Vagina (tissue), 2 donors: ENCODE measurements at regions not wholly inside any gene's neighbourhood (a gene's known extent, or its start where the extent isn't known, plus 50 kb on each side); places are given as distances from the start of the nearest gene placed in this dataset.

Experiments
- DNase-seq, 2 donors: peaks; one replicate each; pipeline ENCODE4 v3.0.0-alpha.2; 2017; ENCODE audit errors: extremely low spot score in 2 of 2
- H3K27ac ChIP-seq: fragments of 200-600 bp; sonication (generic); one replicate; pipeline ENCODE4 v1.5.1; 2019
- H3K27me3 ChIP-seq: fragments of 200-600 bp; sonication (generic); one replicate; pipeline ENCODE4 v1.5.1; 2019
- H3K36me3 ChIP-seq, 2 donors: fragments of 200-600 bp; sonication (generic); one replicate each; pipeline ENCODE4 v1.5.1; 2017 to 2019
- H3K4me1 ChIP-seq: fragments of 200-600 bp; sonication (generic); one replicate; pipeline ENCODE4 v1.5.1; 2019
- H3K4me3 ChIP-seq, 2 donors: fragments of 200-600 bp; sonication (generic); 1 replicate in 1 of 2; 2 replicates in 1 of 2; pipeline ENCODE4 v1.5.1; 2016 to 2019
- H3K9me3 ChIP-seq: fragments of 200-600 bp; sonication (generic); one replicate; pipeline ENCODE4 v1.5.1; 2019
- POLR2A ChIP-seq, 2 donors: fragments of 450-650 bp; IDR thresholded peaks; one replicate each; pipeline ENCODE4 v1.6.1; 2017; ENCODE audit warnings: antibody characterized with exemption in 2 of 2, mild to moderate bottlenecking in 2 of 2, moderate library complexity in 2 of 2
- POLR2AphosphoS5 ChIP-seq, 2 donors: sonication (generic); formaldehyde crosslinking; IDR thresholded peaks; one replicate each; pipeline ENCODE4 v1.9.0; 2017; ENCODE audit warnings: antibody characterized with exemption in 2 of 2, mild to moderate bottlenecking in 2 of 2, low read depth in 1 of 2; ENCODE audit not compliant: insufficient read depth in 1 of 2
- intact Hi-C: fragments of 100-400 bp; cut with DNase I; formaldehyde crosslinking; loops from one replicate; pipeline ENCODE4 v1.15.1; 2023
- TF ChIP-seq, protein P1 (sequence below), 3 experiments: fragments of 450-650 bp in 2 of 3; fragments of 200-600 bp in 1 of 3; sonication (generic) in 1 of 3; IDR thresholded peaks; one replicate each; pipeline ENCODE4 v1.5.1; 2017 to 2019; ENCODE audit warnings: antibody characterized with exemption in 3 of 3, mild to moderate bottlenecking in 2 of 3, moderate library complexity in 2 of 3

DNA sequence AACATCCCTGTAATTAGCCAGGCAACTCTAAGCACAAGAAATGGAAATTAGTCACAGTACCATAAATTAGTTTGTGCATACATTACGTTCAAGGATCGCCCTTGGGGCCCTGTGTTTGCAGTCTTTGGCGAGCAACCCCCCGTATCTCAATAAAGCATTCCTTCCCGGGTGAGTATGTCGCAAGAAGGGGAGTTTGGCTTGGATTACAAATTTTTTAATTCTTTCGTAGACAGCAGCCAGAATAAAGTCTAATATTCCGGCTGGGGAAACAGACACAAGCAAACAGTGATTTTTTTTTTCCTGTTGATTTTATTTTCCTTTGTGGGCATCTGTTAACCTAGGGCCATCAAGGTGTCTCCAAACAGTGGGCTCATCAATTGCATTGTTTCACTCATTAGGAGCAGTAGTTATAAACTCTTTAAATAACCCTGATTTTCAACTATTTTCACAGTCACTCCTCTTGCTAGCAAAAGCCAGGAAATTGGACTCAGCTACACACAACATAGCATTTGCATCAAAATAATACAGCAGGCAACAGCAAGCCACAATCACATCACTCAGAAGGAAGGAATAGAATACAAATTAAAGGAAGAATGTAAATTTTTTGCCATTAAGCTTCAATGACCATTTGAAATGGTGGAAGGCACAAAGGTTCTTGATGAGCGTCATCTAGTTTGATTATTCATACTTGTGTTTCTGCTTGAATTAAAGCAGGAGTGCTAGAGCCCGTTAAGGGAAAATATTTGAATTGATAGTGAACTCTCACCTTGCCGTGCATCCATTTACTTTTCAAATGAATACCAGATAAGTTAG lies 85.3 kb downstream of the LINC00237 start:
- intact Hi-C loops: no loop called here
- Histone ChIP-seq H3K4me3 (no peak overlapping the region), H3K4me1 (peaks cover 14% of the 10 kb centered on the region), H3K9me3 (no peaks in the 10 kb centered on the region), H3K27ac (no peak overlapping the region), H3K36me3 (no peaks in the 10 kb centered on the region), H3K27me3 (no peaks in the 10 kb centered on the region)
- TF ChIP-seq POLR2A (IDR thresholded peaks at IDR 0.05) (no peak), POLR2AphosphoS5 (IDR thresholded peaks at IDR 0.05; ENCODE audit: insufficient read depth in 1 of 2, low read depth in 1 of 2) (no peak)
- TF ChIP-seq, protein P1, sequence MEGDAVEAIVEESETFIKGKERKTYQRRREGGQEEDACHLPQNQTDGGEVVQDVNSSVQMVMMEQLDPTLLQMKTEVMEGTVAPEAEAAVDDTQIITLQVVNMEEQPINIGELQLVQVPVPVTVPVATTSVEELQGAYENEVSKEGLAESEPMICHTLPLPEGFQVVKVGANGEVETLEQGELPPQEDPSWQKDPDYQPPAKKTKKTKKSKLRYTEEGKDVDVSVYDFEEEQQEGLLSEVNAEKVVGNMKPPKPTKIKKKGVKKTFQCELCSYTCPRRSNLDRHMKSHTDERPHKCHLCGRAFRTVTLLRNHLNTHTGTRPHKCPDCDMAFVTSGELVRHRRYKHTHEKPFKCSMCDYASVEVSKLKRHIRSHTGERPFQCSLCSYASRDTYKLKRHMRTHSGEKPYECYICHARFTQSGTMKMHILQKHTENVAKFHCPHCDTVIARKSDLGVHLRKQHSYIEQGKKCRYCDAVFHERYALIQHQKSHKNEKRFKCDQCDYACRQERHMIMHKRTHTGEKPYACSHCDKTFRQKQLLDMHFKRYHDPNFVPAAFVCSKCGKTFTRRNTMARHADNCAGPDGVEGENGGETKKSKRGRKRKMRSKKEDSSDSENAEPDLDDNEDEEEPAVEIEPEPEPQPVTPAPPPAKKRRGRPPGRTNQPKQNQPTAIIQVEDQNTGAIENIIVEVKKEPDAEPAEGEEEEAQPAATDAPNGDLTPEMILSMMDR (IDR thresholded peaks at IDR 0.05): no peak
- no peak for DNase-seq

DNA sequence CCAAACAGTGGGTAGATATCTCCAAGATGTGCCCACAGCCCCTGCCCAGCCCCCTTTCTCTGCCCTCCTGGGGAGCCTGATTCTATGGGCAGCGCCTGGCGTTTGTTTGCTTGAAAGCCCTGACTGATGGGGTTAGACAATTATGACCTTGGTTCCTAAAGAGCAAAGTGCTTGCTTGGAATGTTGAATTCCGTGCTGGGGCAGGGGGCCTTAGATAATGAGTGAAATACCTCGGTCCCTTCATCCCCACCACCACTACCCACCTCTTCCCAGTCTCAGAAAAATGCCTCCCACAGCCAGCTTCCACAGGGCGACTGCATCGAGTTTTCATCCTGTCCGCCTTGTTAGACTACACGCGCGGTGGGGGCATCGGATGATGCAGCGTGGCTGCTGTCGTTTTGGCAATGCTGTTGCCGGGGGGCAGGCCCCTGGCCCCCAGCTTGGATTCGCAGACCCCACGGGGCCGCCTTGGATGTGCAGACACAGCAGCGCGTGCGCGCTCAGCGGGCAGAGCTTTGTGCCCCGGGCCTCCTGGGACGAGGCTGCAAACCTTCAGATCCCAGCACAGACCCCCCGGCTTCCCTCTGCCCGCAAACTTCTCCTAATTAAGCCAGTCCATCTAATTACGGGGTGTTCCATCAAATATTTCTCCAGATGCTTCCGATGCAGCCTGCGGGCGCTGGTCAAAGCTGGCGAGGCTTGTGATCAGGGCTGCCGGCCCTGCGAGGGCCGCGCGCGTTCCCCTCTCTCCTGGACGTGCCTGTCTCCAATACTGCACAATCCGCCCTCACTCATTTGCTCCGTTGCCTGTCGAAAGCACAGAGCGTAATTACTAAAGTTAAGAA lies 86.1 kb downstream of the LINC00237 start:
- Histone ChIP-seq H3K27ac (no peak overlapping the region), H3K27me3 (no peaks in the 10 kb centered on the region)

DNA sequence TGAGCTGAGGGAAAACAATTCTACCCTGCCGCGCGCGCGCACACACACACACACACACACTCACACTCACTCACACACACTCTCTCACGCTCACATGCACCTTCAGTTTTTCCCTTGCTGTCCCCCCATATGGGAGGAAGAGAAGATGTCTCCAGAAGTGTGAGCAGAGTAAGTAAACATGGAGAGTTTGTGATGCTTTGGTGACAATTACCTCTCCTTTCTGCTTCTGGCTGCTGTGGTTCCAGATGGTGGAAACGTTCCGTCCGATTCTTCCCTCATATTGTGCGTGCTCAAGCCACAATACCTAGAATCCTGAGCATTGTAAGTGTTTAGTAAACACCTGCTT lies 86.7 kb downstream of the LINC00237 start:
- Histone ChIP-seq H3K4me1 (peaks cover 14% of the 10 kb centered on the region), H3K36me3 (no peaks in the 10 kb centered on the region), H3K27ac (no peak overlapping the region), H3K4me3 (no peak overlapping the region), H3K27me3 (no peaks in the 10 kb centered on the region), H3K9me3 (no peaks in the 10 kb centered on the region)
- intact Hi-C loops: no loop called here
- DNase-seq: no peak
- TF ChIP-seq, protein P1 (IDR thresholded peaks at IDR 0.05): no peak
- TF ChIP-seq POLR2AphosphoS5 (IDR thresholded peaks at IDR 0.05; ENCODE audit: insufficient read depth in 1 of 2, low read depth in 1 of 2): no peak
- no peak for TF ChIP-seq POLR2A (IDR thresholded peaks at IDR 0.05)

More for the DNA sequence above, 86.1 kb downstream of the LINC00237 start:
- H3K9me3 ChIP-seq: no peaks in the 10 kb centered on the region
- H3K36me3 ChIP-seq: no peaks in the 10 kb centered on the region
- DNase-seq: no peak
- intact Hi-C loops: no loop called here
- peaks cover 14% of the 10 kb centered on the region for H3K4me1 ChIP-seq
- no peak overlapping the region for H3K4me3 ChIP-seq
- TF ChIP-seq, protein P1 (IDR thresholded peaks at IDR 0.05): no peak
- TF ChIP-seq POLR2A (IDR thresholded peaks at IDR 0.05) (no peak), POLR2AphosphoS5 (IDR thresholded peaks at IDR 0.05; ENCODE audit: insufficient read depth in 1 of 2, low read depth in 1 of 2) (no peak)

DNA sequence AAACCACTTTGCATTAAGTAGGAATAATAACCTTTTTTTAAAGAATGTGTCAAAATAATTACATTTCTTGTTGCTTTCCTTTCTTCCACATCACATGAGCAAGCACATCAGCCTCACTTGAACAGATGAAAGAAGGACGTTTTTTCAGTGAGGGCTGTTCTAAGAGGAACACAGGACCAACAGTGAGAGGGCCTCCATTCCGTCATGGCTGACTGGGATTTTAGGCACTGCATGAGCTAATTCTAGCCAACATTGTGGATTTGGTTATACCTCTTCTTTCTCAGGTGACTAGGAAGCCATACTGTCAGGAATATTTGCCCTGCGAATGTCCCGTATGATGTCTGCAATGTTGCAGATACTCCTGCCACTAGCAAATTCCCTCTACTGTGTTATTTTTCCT lies 87.6 kb downstream of the LINC00237 start:
- Histone ChIP-seq H3K4me3 (no peak overlapping the region), H3K4me1 (peaks cover 14% of the 10 kb centered on the region), H3K27ac (no peak overlapping the region), H3K36me3 (no peaks in the 10 kb centered on the region), H3K9me3 (no peaks in the 10 kb centered on the region), H3K27me3 (no peaks in the 10 kb centered on the region)
- no peak for TF ChIP-seq POLR2A (IDR thresholded peaks at IDR 0.05)
- TF ChIP-seq POLR2AphosphoS5 (IDR thresholded peaks at IDR 0.05; ENCODE audit: insufficient read depth in 1 of 2, low read depth in 1 of 2): no peak
- TF ChIP-seq, protein P1 (IDR thresholded peaks at IDR 0.05): no peak
- intact Hi-C loops: no loop called here
- no peak for DNase-seq
